ENCODE measurements at regions not wholly inside any gene's neighbourhood (a gene's known extent, or its start where the extent isn't known, plus 50 kb on each side); places are given as distances from the start of the nearest gene placed in this dataset.

- ATAC-seq (no peak), FAIRE-seq (no peak), DNase-seq (ENCODE audit: extremely low read depth in 1 of 4, low spot score in 3 of 4) (no peak)
- WGBS (ENCODE audit: insufficient coverage, low coverage, missing lambda C conversion rate) = 2% methylated on average over 5 of the region's 9 CpGs
- Histone ChIP-seq H3K9me1 (ENCODE audit: control insufficient read depth, insufficient read depth, low read length) (no peaks in the 10 kb centered on the region), H3K27me3 (ENCODE audit: control insufficient read depth in 2 of 2, insufficient read depth in 2 of 2, low read length in 2 of 2) (peaks cover 0 to 5% of the 10 kb centered on the region in 2 experiments; a peak in 2 of 5 replicates), H4K20me1 (replicated peaks; ENCODE audit: control insufficient read depth, insufficient read depth, low read length) (no peaks in the 10 kb centered on the region), H3K27ac (ENCODE audit: extremely low read depth, low read depth, low read length) (no peak overlapping the region), H3K79me2 (ENCODE audit: control insufficient read depth, insufficient read depth, low read length) (no peaks in the 10 kb centered on the region), H3K9ac (ENCODE audit: insufficient read depth in 1 of 2, low read depth in 2 of 2, low read length in 2 of 2) (no peak overlapping the region), H3K4me1 (replicated peaks in 1 of 2; ENCODE audit: control insufficient read depth in 2 of 2, insufficient read depth in 2 of 2, low read length in 2 of 2) (no peaks in the 10 kb centered on the region), H2AFZ (ENCODE audit: low read depth, low read length) (no peak overlapping the region), H3K4me2 (ENCODE audit: insufficient read depth, low read length) (no peak overlapping the region), H3K9me3 (replicated peaks; ENCODE audit: control insufficient read depth, insufficient read depth, low read depth, low read length) (no peaks in the 10 kb centered on the region), H3K4me3 (no peak overlapping the region), H3K36me3 (ENCODE audit: control insufficient read depth, insufficient read depth, low read length) (no peaks in the 10 kb centered on the region)
- intact Hi-C loops (cut with micrococcal nuclease) = no loop called here
- POLR2A ChIA-PET = no interaction called here
- CTCF ChIA-PET (ENCODE audit: low intra/inter-chr PET ratio) = no interaction called here
- no peak for TF ChIP-seq RBFOX2 (IDR thresholded peaks at IDR 0.05; ENCODE audit: low read depth, low read length)
- BruUV-seq (replicated peaks) = no TSS peak
- in situ Hi-C loops (cut with MboI) = no loop called here
These were observed 440.4 kb downstream of the COG6 start for GRCh38 chr13:40095695-40096356.

- ATAC-seq (no peak), FAIRE-seq (no peak), DNase-seq (ENCODE audit: extremely low read depth in 1 of 4, low spot score in 3 of 4) (no peak)
- no peaks in the 10 kb centered on the region for H3K36me3 ChIP-seq (ENCODE audit: control insufficient read depth, insufficient read depth, low read length)
- H3K79me2 ChIP-seq (ENCODE audit: control insufficient read depth, insufficient read depth, low read length) = no peaks in the 10 kb centered on the region
- H3K9me1 ChIP-seq (ENCODE audit: control insufficient read depth, insufficient read depth, low read length) = no peaks in the 10 kb centered on the region
- no peak overlapping the region for H3K4me3 ChIP-seq
- H3K9me3 ChIP-seq (replicated peaks; ENCODE audit: control insufficient read depth, insufficient read depth, low read depth, low read length) = no peaks in the 10 kb centered on the region
- no TSS peak for BruUV-seq (replicated peaks)
- H3K9ac ChIP-seq (ENCODE audit: insufficient read depth in 1 of 2, low read depth in 2 of 2, low read length in 2 of 2) = no peak overlapping the region
- H2AFZ ChIP-seq (ENCODE audit: low read depth, low read length) = no peak overlapping the region
- intact Hi-C loops (cut with micrococcal nuclease) (no loop called here), in situ Hi-C loops (cut with MboI) (no loop called here)
- 2% methylated on average over 4 of the region's 4 CpGs for WGBS (ENCODE audit: insufficient coverage, low coverage, missing lambda C conversion rate)
- ChIA-PET CTCF (ENCODE audit: low intra/inter-chr PET ratio) (no interaction called here), POLR2A (no interaction called here)
- no peak overlapping the region for H3K27ac ChIP-seq (ENCODE audit: extremely low read depth, low read depth, low read length)
- H3K27me3 ChIP-seq (ENCODE audit: control insufficient read depth in 2 of 2, insufficient read depth in 2 of 2, low read length in 2 of 2) = peaks cover 0 to 5% of the 10 kb centered on the region in 2 experiments; a peak in 2 of 5 replicates
- H3K4me1 ChIP-seq (replicated peaks in 1 of 2; ENCODE audit: control insufficient read depth in 2 of 2, insufficient read depth in 2 of 2, low read length in 2 of 2) = no peaks in the 10 kb centered on the region
- H4K20me1 ChIP-seq (replicated peaks; ENCODE audit: control insufficient read depth, insufficient read depth, low read length) = no peaks in the 10 kb centered on the region
- no peak overlapping the region for H3K4me2 ChIP-seq (ENCODE audit: insufficient read depth, low read length)
- no peak for TF ChIP-seq E2F5 (CRISPR knock-in tag; IDR thresholded peaks at IDR 0.05)
- TF ChIP-seq SRSF7 (optimal IDR thresholded peaks at IDR 0.05; ENCODE audit: low read depth, low read length) = no peak
- TF ChIP-seq ZNF239 (CRISPR knock-in tag; IDR thresholded peaks at IDR 0.05) = no peak
- TF ChIP-seq POLR2B (IDR thresholded peaks at IDR 0.05; ENCODE audit: low read depth, partially characterized antibody) = no peak
- no peak for TF ChIP-seq RBBP5 (IDR thresholded peaks at IDR 0.05; ENCODE audit: borderline replicate concordance, insufficient read depth, low read length, poor library complexity, severe bottlenecking)
- TF ChIP-seq EP300 (IDR thresholded peaks at IDR 0.05; ENCODE audit: low read length) = no peak
- no peak for TF ChIP-seq MNT (conservative IDR thresholded peaks at IDR 0.05)
- TF ChIP-seq YY1 (IDR thresholded peaks at IDR 0.05; ENCODE audit: borderline replicate concordance in 1 of 3, control insufficient read depth in 1 of 3, extremely low read depth in 1 of 3, insufficient read depth in 3 of 3, insufficient read length in 1 of 3, insufficient replicate concordance in 2 of 3, low read depth in 1 of 3, low read length in 2 of 3) = no peak
- TF ChIP-seq SMAD1 (IDR thresholded peaks at IDR 0.05; ENCODE audit: low read depth, low read length, partially characterized antibody) = no peak
- no peak for TF ChIP-seq HIVEP1 (CRISPR knock-in tag; IDR thresholded peaks at IDR 0.05)
- TF ChIP-seq TCF7L2 (IDR thresholded peaks at IDR 0.05; ENCODE audit: low read depth, low read length) = no peak
These were observed 441.0 kb downstream of the COG6 start for GRCh38 chr13:40096357-40096901.
